IMR-90 (cell line): ENCODE measurements at regions not wholly inside any gene's neighbourhood (a gene's known extent, or its start where the extent isn't known, plus 50 kb on each side); places are given as distances from the start of the nearest gene placed in this dataset.

ENCODE experiments used
- BHLHE40 ChIP-seq: fragments of 150-350 bp; IDR thresholded peaks from 2 replicates; pipeline ENCODE4 v1.6.1; 2016; ENCODE audit warnings: mild to moderate bottlenecking, low read depth, low read length
- CEBPB ChIP-seq: IDR thresholded peaks from 2 replicates; pipeline ENCODE4 v1.6.1; 2012; ENCODE audit warnings: low read depth, low read length, improper control_type of control experiment
- CTCF ChIP-seq: conservative IDR thresholded peaks from 2 replicates; pipeline ENCODE4 v1.5.1; 2012; ENCODE audit warnings: mild to moderate bottlenecking, low read depth, low read length, improper control_type of control experiment
- FOS ChIP-seq: fragments of 150-350 bp; IDR thresholded peaks from 2 replicates; pipeline ENCODE4 v1.6.1; 2016; ENCODE audit warnings: low read depth, low read length
- MAFK ChIP-seq: IDR thresholded peaks from 2 replicates; pipeline ENCODE4 v1.6.1; 2012; ENCODE audit warnings: low read depth, low read length, improper control_type of control experiment
- MXI1 ChIP-seq: IDR thresholded peaks from 2 replicates; pipeline ENCODE4 v1.6.1; 2012; ENCODE audit warnings: low read depth, mild to moderate bottlenecking, low read length, moderate library complexity, borderline replicate concordance
- POLR2A ChIP-seq: IDR thresholded peaks from 2 replicates; pipeline ENCODE4 v1.6.1; 2012; ENCODE audit warnings: mild to moderate bottlenecking, low read depth, low read length
- RAD21 ChIP-seq: IDR thresholded peaks from 2 replicates; pipeline ENCODE4 v1.6.1; 2012; ENCODE audit warnings: low read length, improper control_type of control experiment
- RCOR1 ChIP-seq: IDR thresholded peaks from 2 replicates; pipeline ENCODE4 v1.6.1; 2012; ENCODE audit warnings: mild to moderate bottlenecking, low read length, improper control_type of control experiment; ENCODE audit not compliant: insufficient replicate concordance
- RFX5 ChIP-seq: IDR thresholded peaks from 2 replicates; pipeline ENCODE4 v1.8.0; 2012; ENCODE audit warnings: low read depth, mild to moderate bottlenecking, low read length, moderate library complexity
- SMC3 ChIP-seq: fragments of 150-350 bp; IDR thresholded peaks from 2 replicates; pipeline ENCODE4 v1.6.1; 2016; ENCODE audit warnings: low read depth, mild to moderate bottlenecking, antibody characterized with exemption, low read length, moderate library complexity
- USF2 ChIP-seq: fragments of 150-350 bp; IDR thresholded peaks from 2 replicates; pipeline ENCODE4 v1.6.1; 2017; ENCODE audit warnings: mild to moderate bottlenecking, antibody characterized with exemption, low read length, low read depth

- TF ChIP-seq CTCF (no peak), RAD21 (no peak), POLR2A (no peak), RFX5 (no peak), MAFK (no peak), MXI1 (no peak), FOS (no peak), RCOR1 (no peak), CEBPB (no peak), BHLHE40 (no peak), SMC3 (no peak), USF2 (no peak)
Measured at GRCh38 chr5:167987490-167988280, 303.8 kb upstream of the WWC1 start.
